22Rv1 (cell line): ENCODE measurements at regions not wholly inside any gene's neighbourhood (a gene's known extent, or its start where the extent isn't known, plus 50 kb on each side); places are given as distances from the start of the nearest gene placed in this dataset.

Experiments
- H3K27ac ChIP-seq: fragments of 450-650 bp; 2 replicates; pipeline ENCODE4 v1.5.1; 2017
- CTCF ChIP-seq: fragments of 450-650 bp; IDR thresholded peaks from 2 replicates; pipeline ENCODE4 v1.5.1; 2017; ENCODE audit warnings: mild to moderate bottlenecking
- ZFX ChIP-seq: fragments of 450-650 bp; IDR thresholded peaks from 2 replicates; pipeline ENCODE4 v1.6.1; 2017; ENCODE audit warnings: antibody characterized with exemption, borderline replicate concordance

- no peak for TF ChIP-seq ZFX
- TF ChIP-seq CTCF: no peak
- no peak overlapping the region for H3K27ac ChIP-seq
Observed at GRCh38 chr10:118173296-118173695, 126.6 kb upstream of the RAB11FIP2 start.

GRCh38 chr10:118171861-118172260 lies 125.1 kb upstream of the RAB11FIP2 start:
- H3K27ac ChIP-seq: no peak overlapping the region
- TF ChIP-seq CTCF (no peak), ZFX (no peak)

- H3K27ac ChIP-seq: no peak overlapping the region
- TF ChIP-seq CTCF (no peak), ZFX (no peak)
Observed at GRCh38 chr10:118167056-118167700, 120.4 kb upstream of the RAB11FIP2 start.

GRCh38 chr10:118163217-118163616 lies 116.5 kb upstream of the RAB11FIP2 start:
- TF ChIP-seq CTCF (no peak), ZFX (no peak)
- no peak overlapping the region for H3K27ac ChIP-seq

GRCh38 chr10:118161461-118162246 lies 114.9 kb upstream of the RAB11FIP2 start:
- H3K27ac ChIP-seq: no peak overlapping the region
- TF ChIP-seq CTCF: no peak
- no peak for TF ChIP-seq ZFX

GRCh38 chr10:118153287-118153686 lies 106.5 kb upstream of the RAB11FIP2 start:
- no peak overlapping the region for H3K27ac ChIP-seq
- TF ChIP-seq CTCF (no peak), ZFX (no peak)

- TF ChIP-seq ZFX (no peak), CTCF (no peak)
Observed at GRCh38 chr10:118151461-118151860, 104.7 kb upstream of the RAB11FIP2 start.

More at GRCh38 chr10:118151461-118151860, 104.7 kb upstream of the RAB11FIP2 start:
- H3K27ac ChIP-seq: no peak overlapping the region
